ENCODE measurements at regions not wholly inside any gene's neighbourhood (a gene's known extent, or its start where the extent isn't known, plus 50 kb on each side); places are given as distances from the start of the nearest gene placed in this dataset.

DNA sequence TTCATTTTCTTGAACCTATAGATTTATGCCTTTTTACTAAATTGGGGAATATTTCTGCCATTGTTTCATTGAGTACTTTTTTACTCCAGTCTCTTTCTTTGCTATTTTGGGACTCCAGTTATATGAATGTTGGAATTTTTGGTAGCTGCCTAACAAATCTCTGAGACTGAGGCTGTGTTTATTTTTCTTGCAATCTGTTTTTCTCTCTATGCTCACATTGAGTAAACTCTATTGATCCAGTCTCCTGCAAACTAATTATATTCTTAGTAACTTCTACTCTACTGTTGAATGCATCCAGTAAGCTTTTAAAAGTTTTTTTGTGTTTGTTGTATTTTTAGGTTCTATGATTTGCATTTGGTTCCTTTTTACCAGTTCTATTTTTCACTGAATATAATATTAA, 903.4 kb upstream of the GJE1 start:
- Histone ChIP-seq H3K4me3 (no peak overlapping the region), H3K27ac (no peak overlapping the region)
- TF ChIP-seq, protein P1, sequence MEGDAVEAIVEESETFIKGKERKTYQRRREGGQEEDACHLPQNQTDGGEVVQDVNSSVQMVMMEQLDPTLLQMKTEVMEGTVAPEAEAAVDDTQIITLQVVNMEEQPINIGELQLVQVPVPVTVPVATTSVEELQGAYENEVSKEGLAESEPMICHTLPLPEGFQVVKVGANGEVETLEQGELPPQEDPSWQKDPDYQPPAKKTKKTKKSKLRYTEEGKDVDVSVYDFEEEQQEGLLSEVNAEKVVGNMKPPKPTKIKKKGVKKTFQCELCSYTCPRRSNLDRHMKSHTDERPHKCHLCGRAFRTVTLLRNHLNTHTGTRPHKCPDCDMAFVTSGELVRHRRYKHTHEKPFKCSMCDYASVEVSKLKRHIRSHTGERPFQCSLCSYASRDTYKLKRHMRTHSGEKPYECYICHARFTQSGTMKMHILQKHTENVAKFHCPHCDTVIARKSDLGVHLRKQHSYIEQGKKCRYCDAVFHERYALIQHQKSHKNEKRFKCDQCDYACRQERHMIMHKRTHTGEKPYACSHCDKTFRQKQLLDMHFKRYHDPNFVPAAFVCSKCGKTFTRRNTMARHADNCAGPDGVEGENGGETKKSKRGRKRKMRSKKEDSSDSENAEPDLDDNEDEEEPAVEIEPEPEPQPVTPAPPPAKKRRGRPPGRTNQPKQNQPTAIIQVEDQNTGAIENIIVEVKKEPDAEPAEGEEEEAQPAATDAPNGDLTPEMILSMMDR (IDR thresholded peaks at IDR 0.05), result no peak
- DNase-seq (ENCODE audit: low spot score), result no peak

DNA sequence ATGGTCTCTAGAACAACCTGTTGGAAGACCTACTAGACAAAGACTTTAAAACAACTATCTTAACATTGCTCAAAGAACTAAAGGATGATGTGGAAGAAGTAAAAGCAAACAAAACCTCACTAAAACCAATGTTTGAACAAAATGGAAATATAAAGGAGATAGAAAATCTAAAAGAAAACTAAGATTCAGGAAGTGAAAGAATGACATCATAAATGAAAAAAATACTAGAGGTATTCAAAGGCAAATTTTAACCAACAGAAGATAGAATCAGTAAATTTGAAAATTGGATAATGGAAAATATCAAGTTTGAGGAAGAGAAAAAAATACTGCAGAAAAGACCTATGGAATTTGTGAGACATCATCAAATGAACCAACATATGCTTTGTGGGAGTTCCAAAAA, 914.1 kb upstream of the GJE1 start:
- no peak overlapping the region for H3K27ac ChIP-seq
- TF ChIP-seq, protein P1 (IDR thresholded peaks at IDR 0.05), result no peak
- DNase-seq (ENCODE audit: low spot score), result no peak
- H3K4me3 ChIP-seq, result no peak overlapping the region

DNA sequence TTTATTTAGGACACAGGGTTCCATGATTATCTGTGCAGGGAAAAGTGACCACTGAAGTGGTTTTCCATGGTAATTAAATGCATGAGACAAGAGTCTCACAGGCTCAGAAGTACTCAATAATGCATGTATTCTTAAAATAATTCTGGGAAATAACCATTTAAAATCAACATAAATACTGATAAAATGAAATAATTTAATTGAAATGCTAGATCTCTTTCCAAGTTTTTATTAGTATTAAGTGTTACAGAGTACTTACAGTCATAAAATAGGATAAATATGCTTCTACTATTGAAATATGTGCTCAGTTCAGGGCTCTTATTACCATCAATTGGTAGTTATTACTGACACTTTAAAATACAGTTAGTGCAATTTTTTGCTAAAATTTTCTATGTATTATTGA, 916.0 kb upstream of the GJE1 start:
- no peak overlapping the region for H3K4me3 ChIP-seq
- DNase-seq (ENCODE audit: low spot score), result no peak
- TF ChIP-seq, protein P1 (IDR thresholded peaks at IDR 0.05), result no peak
- no peak overlapping the region for H3K27ac ChIP-seq

DNA sequence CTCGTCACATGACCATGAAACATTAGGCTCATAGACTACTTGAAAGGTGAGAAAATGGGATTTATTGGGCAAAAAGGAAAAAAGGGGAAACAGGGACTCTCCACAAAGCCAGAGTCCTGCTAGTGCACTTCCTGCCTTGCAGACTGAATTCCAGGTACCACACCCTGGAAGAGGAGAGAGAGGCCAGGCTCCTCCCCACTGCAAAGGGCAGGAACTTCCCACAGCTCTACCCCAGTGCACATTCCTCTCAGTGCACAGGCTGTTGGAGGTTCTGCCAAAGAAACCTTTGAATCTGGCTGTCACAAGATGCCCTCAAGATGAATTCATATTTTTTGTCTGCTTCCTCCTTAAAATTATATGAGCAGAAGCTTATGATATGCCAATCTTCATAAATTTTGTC, 920.4 kb upstream of the GJE1 start:
- TF ChIP-seq, protein P1 (IDR thresholded peaks at IDR 0.05), result no peak
- no peak for DNase-seq (ENCODE audit: low spot score)
- no peak overlapping the region for H3K27ac ChIP-seq
- no peak overlapping the region for H3K4me3 ChIP-seq

DNA sequence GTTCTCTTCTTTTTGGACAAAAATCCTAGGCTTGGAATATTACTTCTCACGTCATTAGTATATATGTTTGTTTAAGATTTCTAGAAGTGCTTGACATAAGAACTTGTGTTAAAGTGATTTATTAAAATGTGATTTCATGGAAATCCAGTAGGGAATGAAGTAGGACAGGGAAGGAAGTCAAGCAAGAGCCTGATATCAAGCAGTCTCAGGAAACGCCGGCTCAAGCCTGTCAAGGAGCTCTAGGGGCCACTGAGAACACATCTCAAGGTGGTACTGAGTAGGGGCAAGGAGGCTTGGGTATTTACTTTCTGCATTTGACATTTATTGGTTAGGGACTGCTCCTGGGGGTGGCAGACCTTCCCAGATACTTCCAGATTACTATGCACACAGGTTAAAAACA, 920.9 kb upstream of the GJE1 start:
- no peak overlapping the region for H3K27ac ChIP-seq
- DNase-seq (ENCODE audit: low spot score), result no peak
- TF ChIP-seq, protein P1 (IDR thresholded peaks at IDR 0.05), result no peak

DNA sequence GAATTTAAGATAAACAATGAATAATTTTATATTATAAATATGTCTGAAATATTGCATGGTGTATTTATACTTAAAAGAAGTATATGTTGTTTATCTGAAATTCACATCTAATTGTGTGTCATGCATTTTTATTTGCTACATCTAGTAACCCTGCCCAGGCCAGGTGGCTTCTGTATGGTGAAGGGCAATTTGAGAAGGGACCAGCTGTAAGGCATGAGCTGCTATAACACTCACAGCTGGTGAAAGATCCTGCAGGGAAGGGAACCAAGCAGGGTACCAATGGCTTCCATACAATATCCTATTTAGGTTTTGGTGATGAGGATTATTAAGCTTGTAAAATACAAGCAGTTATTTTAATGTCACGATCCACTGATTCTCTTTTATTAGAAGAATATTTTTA, 921.8 kb upstream of the GJE1 start:
- no peak for DNase-seq (ENCODE audit: low spot score)
- Histone ChIP-seq H3K4me3 (no peak overlapping the region), H3K27ac (no peak overlapping the region)
- TF ChIP-seq, protein P1 (IDR thresholded peaks at IDR 0.05), result no peak

More for the DNA sequence above, 920.9 kb upstream of the GJE1 start:
- H3K4me3 ChIP-seq, result no peak overlapping the region

DNA sequence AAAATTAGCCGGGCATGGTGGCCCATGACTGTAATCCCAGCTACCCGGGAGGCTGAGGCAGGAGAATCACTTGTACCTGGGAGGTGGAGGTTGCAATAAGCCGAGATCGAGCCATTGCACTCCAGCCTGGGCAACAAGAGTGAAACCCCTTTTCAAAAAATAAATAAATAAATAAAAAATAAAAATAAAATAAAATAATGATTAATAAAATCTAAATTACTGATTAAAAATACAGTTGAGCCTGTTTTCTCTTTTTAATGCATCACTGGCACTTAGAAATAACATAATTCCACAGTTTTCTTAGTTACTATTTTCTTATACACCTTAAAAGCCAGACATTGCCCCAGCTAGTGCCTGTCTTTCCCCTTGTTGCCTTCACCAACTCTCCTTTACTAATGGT, 922.8 kb upstream of the GJE1 start:
- TF ChIP-seq, protein P1 (IDR thresholded peaks at IDR 0.05), result no peak
- no peak for DNase-seq (ENCODE audit: low spot score)
- Histone ChIP-seq H3K4me3 (no peak overlapping the region), H3K27ac (no peak overlapping the region)

All from coronary artery (tissue), 2 donors.